ENCODE measurements at regions not wholly inside any gene's neighbourhood (a gene's known extent, or its start where the extent isn't known, plus 50 kb on each side); places are given as distances from the start of the nearest gene placed in this dataset.

GRCh38 chr10:56973766-56974165, 612.7 kb upstream of the ZWINT start:
- no peaks in the 10 kb centered on the region for H3K79me1 ChIP-seq (ENCODE audit: low read length)
- no peak overlapping the region for H2AFZ ChIP-seq (ENCODE audit: insufficient read depth, low read length, poor library complexity)
- H3K9me3 ChIP-seq (ENCODE audit: insufficient read depth, low read depth, low read length) = no peaks in the 10 kb centered on the region
- H2BK120ac ChIP-seq (ENCODE audit: insufficient read depth, low read length, poor library complexity) = no peak overlapping the region
- no peak overlapping the region for H2BK5ac ChIP-seq (ENCODE audit: low read depth, low read length, poor library complexity)
- no peak overlapping the region for H3K4me2 ChIP-seq (ENCODE audit: low read length)
- no peak overlapping the region for H2AK5ac ChIP-seq (ENCODE audit: low read length)
- no peak overlapping the region for H2BK12ac ChIP-seq (ENCODE audit: low read length)
- DNase-seq = no peak
- no peak overlapping the region for H4K91ac ChIP-seq (ENCODE audit: low read depth, low read length)
- H3K27me3 ChIP-seq (ENCODE audit: insufficient read depth, low read length) = no peaks in the 10 kb centered on the region
- no peak overlapping the region for H4K12ac ChIP-seq (ENCODE audit: low read depth, low read length)
- H4K8ac ChIP-seq (ENCODE audit: low read depth, low read length) = no peak overlapping the region
- no peak overlapping the region for H3K23ac ChIP-seq (ENCODE audit: low read length)
- no peaks in the 10 kb centered on the region for H3K4me1 ChIP-seq (ENCODE audit: control insufficient read depth in 1 of 2, insufficient read depth in 2 of 2, low read length in 2 of 2)
- no peak overlapping the region for H3K27ac ChIP-seq (ENCODE audit: low read depth, low read length)
- no peaks in the 10 kb centered on the region for H3K36me3 ChIP-seq (ENCODE audit: control insufficient read depth in 1 of 2, insufficient read depth in 2 of 2, low read length in 2 of 2)
- no peak overlapping the region for H3K14ac ChIP-seq (ENCODE audit: low read length)
- no peak overlapping the region for H3K4ac ChIP-seq (ENCODE audit: low read depth, low read length)
- no peak overlapping the region for H3K18ac ChIP-seq (ENCODE audit: low read length)
- no peak overlapping the region for H3K4me3 ChIP-seq (ENCODE audit: low read depth, low read length)
- no peaks in the 10 kb centered on the region for H3K79me2 ChIP-seq (ENCODE audit: control insufficient read depth, insufficient read depth, low read length, poor library complexity)
- no peak overlapping the region for H3K9ac ChIP-seq (ENCODE audit: low read length)

DNA sequence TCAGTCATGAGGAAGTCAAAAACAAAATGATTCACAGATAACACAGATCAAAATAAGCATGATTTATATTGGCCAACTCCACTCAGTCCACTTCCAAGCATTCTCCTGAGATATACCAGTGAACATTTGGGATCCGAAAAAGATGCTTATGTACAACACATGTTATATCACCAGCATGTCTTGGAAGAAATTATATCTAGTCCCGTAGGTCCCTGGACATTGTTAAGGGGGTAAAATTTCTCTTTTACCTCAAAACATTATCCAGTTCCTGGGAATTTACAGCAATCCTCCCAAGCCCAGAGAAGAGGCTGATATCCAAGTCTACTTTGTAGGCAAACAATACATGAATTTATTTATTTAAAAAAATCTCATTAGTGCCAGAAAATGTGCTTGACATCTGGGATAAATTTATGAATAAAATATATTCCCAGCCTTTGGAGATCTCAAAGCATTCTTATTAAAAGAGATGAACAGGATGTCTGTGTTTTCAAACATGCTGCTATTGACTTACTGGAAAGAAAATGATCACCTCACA, 582.2 kb upstream of the ZWINT start:
- Histone ChIP-seq H3K27ac (ENCODE audit: low read depth, low read length) (no peak overlapping the region), H3K23ac (ENCODE audit: low read length) (no peak overlapping the region), H2BK120ac (ENCODE audit: insufficient read depth, low read length, poor library complexity) (no peak overlapping the region), H3K4me3 (ENCODE audit: low read depth, low read length) (no peak overlapping the region), H2AK5ac (ENCODE audit: low read length) (no peak overlapping the region), H3K27me3 (ENCODE audit: insufficient read depth, low read length) (no peaks in the 10 kb centered on the region), H3K14ac (ENCODE audit: low read length) (no peak overlapping the region), H3K79me1 (ENCODE audit: low read length) (no peaks in the 10 kb centered on the region), H3K79me2 (ENCODE audit: control insufficient read depth, insufficient read depth, low read length, poor library complexity) (no peaks in the 10 kb centered on the region), H2AFZ (ENCODE audit: insufficient read depth, low read length, poor library complexity) (no peak overlapping the region), H3K4me1 (ENCODE audit: control insufficient read depth in 1 of 2, insufficient read depth in 2 of 2, low read length in 2 of 2) (no peaks in the 10 kb centered on the region), H3K9ac (ENCODE audit: low read length) (no peak overlapping the region), H4K8ac (ENCODE audit: low read depth, low read length) (no peak overlapping the region), H3K9me3 (ENCODE audit: insufficient read depth, low read depth, low read length) (no peaks in the 10 kb centered on the region), H3K4ac (ENCODE audit: low read depth, low read length) (no peak overlapping the region), H4K12ac (ENCODE audit: low read depth, low read length) (no peak overlapping the region), H3K18ac (ENCODE audit: low read length) (no peak overlapping the region), H3K4me2 (ENCODE audit: low read length) (no peak overlapping the region), H3K36me3 (ENCODE audit: control insufficient read depth in 1 of 2, insufficient read depth in 2 of 2, low read length in 2 of 2) (no peaks in the 10 kb centered on the region), H4K91ac (ENCODE audit: low read depth, low read length) (no peak overlapping the region), H2BK12ac (ENCODE audit: low read length) (no peak overlapping the region), H2BK5ac (ENCODE audit: low read depth, low read length, poor library complexity) (no peak overlapping the region)
- WGBS (ENCODE audit: extremely low coverage, insufficient coverage, insufficient read length) = no CpG with 5 or more reads among the region's 2 CpGs
- DNase-seq = no peak

GRCh38 chr10:56934515-56934914, 573.5 kb upstream of the ZWINT start:
- Histone ChIP-seq H3K27ac (ENCODE audit: low read depth, low read length) (no peak overlapping the region), H4K91ac (ENCODE audit: low read depth, low read length) (no peak overlapping the region), H3K23ac (ENCODE audit: low read length) (no peak overlapping the region), H2BK12ac (ENCODE audit: low read length) (no peak overlapping the region), H2BK120ac (ENCODE audit: insufficient read depth, low read length, poor library complexity) (no peak overlapping the region), H3K18ac (ENCODE audit: low read length) (no peak overlapping the region), H3K27me3 (ENCODE audit: insufficient read depth, low read length) (no peaks in the 10 kb centered on the region), H2AK5ac (ENCODE audit: low read length) (no peak overlapping the region), H2AFZ (ENCODE audit: insufficient read depth, low read length, poor library complexity) (no peak overlapping the region), H3K9me3 (ENCODE audit: insufficient read depth, low read depth, low read length) (peaks cover 7% of the 10 kb centered on the region), H3K4me3 (ENCODE audit: low read depth, low read length) (no peak overlapping the region), H3K36me3 (ENCODE audit: control insufficient read depth in 1 of 2, insufficient read depth in 2 of 2, low read length in 2 of 2) (no peaks in the 10 kb centered on the region), H4K8ac (ENCODE audit: low read depth, low read length) (no peak overlapping the region), H3K9ac (ENCODE audit: low read length) (no peak overlapping the region), H3K4me1 (ENCODE audit: control insufficient read depth in 1 of 2, insufficient read depth in 2 of 2, low read length in 2 of 2) (no peaks in the 10 kb centered on the region), H2BK5ac (ENCODE audit: low read depth, low read length, poor library complexity) (no peak overlapping the region), H3K79me1 (ENCODE audit: low read length) (no peaks in the 10 kb centered on the region), H3K79me2 (ENCODE audit: control insufficient read depth, insufficient read depth, low read length, poor library complexity) (no peaks in the 10 kb centered on the region), H3K14ac (ENCODE audit: low read length) (no peak overlapping the region), H4K12ac (ENCODE audit: low read depth, low read length) (no peak overlapping the region), H3K4ac (ENCODE audit: low read depth, low read length) (no peak overlapping the region), H3K4me2 (ENCODE audit: low read length) (no peak overlapping the region)
- DNase-seq = no peak
- WGBS (ENCODE audit: extremely low coverage, insufficient coverage, insufficient read length) = no CpG with 5 or more reads among the region's 4 CpGs

DNA sequence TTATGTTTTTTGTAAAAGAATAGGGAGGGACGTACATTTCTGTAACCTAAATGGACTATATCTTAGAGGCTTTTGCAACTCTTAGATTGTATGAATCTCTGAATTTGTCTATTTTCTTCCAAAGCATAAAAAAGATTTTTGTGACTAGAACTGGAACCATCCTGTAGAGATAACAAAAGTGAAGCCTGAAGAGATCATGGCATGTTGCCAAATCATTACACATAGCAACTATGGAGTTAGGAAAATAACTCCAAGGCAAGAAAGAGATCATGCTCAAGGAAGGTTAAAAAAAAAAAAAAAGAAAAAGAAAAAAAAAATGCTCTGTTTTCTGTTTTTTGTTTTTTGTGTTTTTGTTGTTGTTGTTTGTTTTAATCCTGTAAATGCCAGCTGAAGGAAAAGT, 567.7 kb upstream of the ZWINT start:
- no peak overlapping the region for H3K27ac ChIP-seq (ENCODE audit: low read depth, low read length)
- H3K9ac ChIP-seq (ENCODE audit: low read length) = no peak overlapping the region
- WGBS (ENCODE audit: extremely low coverage, insufficient coverage, insufficient read length) = no CpG with 5 or more reads among the region's 1 CpG
- H3K79me1 ChIP-seq (ENCODE audit: low read length) = no peaks in the 10 kb centered on the region
- no peaks in the 10 kb centered on the region for H3K27me3 ChIP-seq (ENCODE audit: insufficient read depth, low read length)
- no peak overlapping the region for H2AK5ac ChIP-seq (ENCODE audit: low read length)
- peak in 1 of 2 donors; percentile 3 for DNase-seq
- H3K9me3 ChIP-seq (ENCODE audit: insufficient read depth, low read depth, low read length) = no peaks in the 10 kb centered on the region
- H4K12ac ChIP-seq (ENCODE audit: low read depth, low read length) = no peak overlapping the region
- no peak overlapping the region for H3K4me3 ChIP-seq (ENCODE audit: low read depth, low read length)
- no peak overlapping the region for H2AFZ ChIP-seq (ENCODE audit: insufficient read depth, low read length, poor library complexity)
- no peak overlapping the region for H2BK120ac ChIP-seq (ENCODE audit: insufficient read depth, low read length, poor library complexity)
- H3K4me2 ChIP-seq (ENCODE audit: low read length) = no peak overlapping the region
- H2BK12ac ChIP-seq (ENCODE audit: low read length) = no peak overlapping the region
- H3K79me2 ChIP-seq (ENCODE audit: control insufficient read depth, insufficient read depth, low read length, poor library complexity) = no peaks in the 10 kb centered on the region
- no peak overlapping the region for H4K8ac ChIP-seq (ENCODE audit: low read depth, low read length)
- H3K14ac ChIP-seq (ENCODE audit: low read length) = no peak overlapping the region
- no peak overlapping the region for H3K23ac ChIP-seq (ENCODE audit: low read length)
- H3K4ac ChIP-seq (ENCODE audit: low read depth, low read length) = no peak overlapping the region
- no peak overlapping the region for H3K18ac ChIP-seq (ENCODE audit: low read length)
- no peak overlapping the region for H2BK5ac ChIP-seq (ENCODE audit: low read depth, low read length, poor library complexity)
- H3K36me3 ChIP-seq (ENCODE audit: control insufficient read depth in 1 of 2, insufficient read depth in 2 of 2, low read length in 2 of 2) = no peaks in the 10 kb centered on the region
- H4K91ac ChIP-seq (ENCODE audit: low read depth, low read length) = no peak overlapping the region
- no peaks in the 10 kb centered on the region for H3K4me1 ChIP-seq (ENCODE audit: control insufficient read depth in 1 of 2, insufficient read depth in 2 of 2, low read length in 2 of 2)

Data from trophoblast cell (in vitro differentiated cells and primary cell).